Adrenal gland (tissue), 5 donors: ENCODE measurements at regions not wholly inside any gene's neighbourhood (a gene's known extent, or its start where the extent isn't known, plus 50 kb on each side); places are given as distances from the start of the nearest gene placed in this dataset.

Experiments
- POLR2A ChIP-seq, 2 donors: fragments of 450-650 bp; IDR thresholded peaks; one replicate each; pipeline ENCODE4 v1.6.1; 2017; ENCODE audit warnings: antibody characterized with exemption in 2 of 2, mild to moderate bottlenecking in 2 of 2, moderate library complexity in 1 of 2
- TF ChIP-seq, protein P1 (sequence below), 6 experiments: fragments of 450-650 bp in 4 of 6; fragments of 200-600 bp in 2 of 6; sonication (generic) in 1 of 6; IDR thresholded peaks; 1 replicate in 5 of 6; 2 replicates in 1 of 6; pipeline versions ENCODE4 v1.5.1 to v1.8.0; 2016 to 2021; ENCODE audit warnings: antibody characterized with exemption in 6 of 6, mild to moderate bottlenecking in 2 of 6, moderate library complexity in 1 of 6
- donor health status: DM: no; HTN: no; CAD: no.

GRCh38 chr12:33639975-33640374 lies 200.4 kb upstream of the SYT10 start:
- TF ChIP-seq, protein P1, sequence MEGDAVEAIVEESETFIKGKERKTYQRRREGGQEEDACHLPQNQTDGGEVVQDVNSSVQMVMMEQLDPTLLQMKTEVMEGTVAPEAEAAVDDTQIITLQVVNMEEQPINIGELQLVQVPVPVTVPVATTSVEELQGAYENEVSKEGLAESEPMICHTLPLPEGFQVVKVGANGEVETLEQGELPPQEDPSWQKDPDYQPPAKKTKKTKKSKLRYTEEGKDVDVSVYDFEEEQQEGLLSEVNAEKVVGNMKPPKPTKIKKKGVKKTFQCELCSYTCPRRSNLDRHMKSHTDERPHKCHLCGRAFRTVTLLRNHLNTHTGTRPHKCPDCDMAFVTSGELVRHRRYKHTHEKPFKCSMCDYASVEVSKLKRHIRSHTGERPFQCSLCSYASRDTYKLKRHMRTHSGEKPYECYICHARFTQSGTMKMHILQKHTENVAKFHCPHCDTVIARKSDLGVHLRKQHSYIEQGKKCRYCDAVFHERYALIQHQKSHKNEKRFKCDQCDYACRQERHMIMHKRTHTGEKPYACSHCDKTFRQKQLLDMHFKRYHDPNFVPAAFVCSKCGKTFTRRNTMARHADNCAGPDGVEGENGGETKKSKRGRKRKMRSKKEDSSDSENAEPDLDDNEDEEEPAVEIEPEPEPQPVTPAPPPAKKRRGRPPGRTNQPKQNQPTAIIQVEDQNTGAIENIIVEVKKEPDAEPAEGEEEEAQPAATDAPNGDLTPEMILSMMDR (IDR thresholded peaks at IDR 0.05): no peak
- no peak for TF ChIP-seq POLR2A (IDR thresholded peaks at IDR 0.05)
